Spleen (tissue), 11 donors: ENCODE measurements at regions not wholly inside any gene's neighbourhood (a gene's known extent, or its start where the extent isn't known, plus 50 kb on each side); places are given as distances from the start of the nearest gene placed in this dataset.

Experiments used
- DNase-seq: peaks from one replicate; pipeline ENCODE4 v3.0.0-alpha.2; 2020
- H3K27ac ChIP-seq, 8 donors: fragments of 200-600 bp; sonication (generic) in 7 of 8; 1 replicate in 4 of 8; 2 replicates in 4 of 8; pipeline versions ENCODE4 v1.5.0 to v1.8.0; 2016 to 2021; ENCODE audit warnings: inconsistent platforms in 4 of 8, mild to moderate bottlenecking in 4 of 8, moderate library complexity in 1 of 8
- H3K27me3 ChIP-seq, 7 donors: fragments of 200-600 bp; sonication (generic) in 6 of 7; replicated peaks in 1 of 7; 1 replicate in 4 of 7; 2 replicates in 3 of 7; pipeline versions ENCODE4 v1.5.0 to v1.8.0; 2016 to 2021; ENCODE audit warnings: inconsistent platforms in 3 of 7, mild to moderate bottlenecking in 1 of 7
- H3K36me3 ChIP-seq, 6 donors: fragments of 200-600 bp; sonication (generic) in 5 of 6; 1 replicate in 4 of 6; 2 replicates in 2 of 6; pipeline versions ENCODE4 v1.5.0 to v1.8.0; 2016 to 2021; ENCODE audit warnings: inconsistent platforms in 2 of 6
- H3K4me1 ChIP-seq, 6 donors: fragments of 200-600 bp; sonication (generic) in 5 of 6; 1 replicate in 3 of 6; 2 replicates in 3 of 6; pipeline versions ENCODE4 v1.5.0 to v1.8.0; 2016 to 2021; ENCODE audit warnings: inconsistent platforms in 3 of 6
- H3K4me3 ChIP-seq, 8 donors: fragments of 200-600 bp; sonication (generic) in 7 of 8; 1 replicate in 4 of 8; 2 replicates in 4 of 8; pipeline versions ENCODE4 v1.5.0 to v1.8.0; 2016 to 2021; ENCODE audit warnings: inconsistent platforms in 4 of 8, mild to moderate bottlenecking in 4 of 8, moderate library complexity in 2 of 8
- H3K9me3 ChIP-seq, 8 donors: fragments of 200-600 bp; sonication (generic) in 7 of 8; 1 replicate in 4 of 8; 2 replicates in 4 of 8; pipeline versions ENCODE4 v1.5.0 to v1.8.0; 2016 to 2021; ENCODE audit warnings: inconsistent platforms in 4 of 8
- CTCF ChIP-seq, 11 experiments: fragments of 200-600 bp in 7 of 11; fragments of 450-650 bp in 4 of 11; sonication (generic) in 4 of 11; IDR thresholded peaks in 8 of 11; conservative IDR thresholded peaks in 3 of 11; 1 replicate in 7 of 11; 2 replicates in 4 of 11; pipeline versions ENCODE4 v1.4.0 to v1.8.0; 2016 to 2021; ENCODE audit warnings: antibody characterized with exemption in 11 of 11, inconsistent platforms in 4 of 11, mild to moderate bottlenecking in 1 of 11
- POLR2A ChIP-seq, 3 donors: fragments of 450-650 bp; IDR thresholded peaks; one replicate each; pipeline ENCODE4 v1.5.1; 2017; ENCODE audit warnings: antibody characterized with exemption in 3 of 3, mild to moderate bottlenecking in 1 of 3
- POLR2AphosphoS5 ChIP-seq, 3 donors: sonication (generic); formaldehyde crosslinking; IDR thresholded peaks; one replicate each; pipeline ENCODE4 v1.5.1; 2017; ENCODE audit warnings: antibody characterized with exemption in 3 of 3
- WGBS, 5 donors: extraction: QIAGEN DNeasy Blood & Tissue Kit in 3 of 5; methylation state at CpG; one replicate each; pipeline versions ENCODE4 v1.1.5 to v1.1.7; 2013 to 2018; 5-methylcytosine and 5-hydroxymethylcytosine counted together
- intact Hi-C: fragments of 100-400 bp; cut with DNase I; formaldehyde crosslinking; loops from one replicate; pipeline ENCODE4 v1.15.0; 2023; ENCODE audit warnings: low total_unique reads
- donor health status: healthy with polysubstance abuse.
- donor health status: DM: no; HTN: no; CAD: no; lungs with moderate emphysema.
- donor health status: DM: no; HTN: no; CAD: no.
- donor health status: Bipolar disorder and iron deficiency.
- donor health status: healthy.
- donor health status: DM: no; HTN: no; CAD: no.
- donor health status: DM: yes; HTN: yes; CAD: no.

- no peaks in the 10 kb centered on the region for H3K9me3 ChIP-seq
- no peak overlapping the region for H3K27ac ChIP-seq
- H3K36me3 ChIP-seq = no peaks in the 10 kb centered on the region
- intact Hi-C loops = no loop called here
- peaks cover 0 to 13% (median 9%) of the 10 kb centered on the region in 6 donors for H3K4me1 ChIP-seq
- H3K27me3 ChIP-seq = no peaks in the 10 kb centered on the region
- no peak for TF ChIP-seq POLR2AphosphoS5 (IDR thresholded peaks at IDR 0.05)
- no peak for TF ChIP-seq POLR2A (IDR thresholded peaks at IDR 0.05)
- TF ChIP-seq CTCF (IDR thresholded peaks at IDR 0.05 in 8 of 11, conservative IDR thresholded peaks at IDR 0.05 in 3 of 11) = no peak
- WGBS, 5 donors = 91 to 100% (median 95%) methylated on average over 1 of the region's 1 CpG
- no peak overlapping the region for H3K4me3 ChIP-seq
- no peak for DNase-seq
Observed at GRCh38 chr2:176477336-176477735, 208.1 kb downstream of the MTX2 start.

- intact Hi-C loops = no loop called here
- Histone ChIP-seq H3K4me1 (peaks cover 0 to 4% (median 0%) of the 10 kb centered on the region in 6 donors), H3K27me3 (no peaks in the 10 kb centered on the region), H3K9me3 (no peaks in the 10 kb centered on the region), H3K27ac (no peak overlapping the region), H3K36me3 (no peaks in the 10 kb centered on the region), H3K4me3 (no peak overlapping the region)
- DNase-seq = no peak
- TF ChIP-seq POLR2AphosphoS5 (IDR thresholded peaks at IDR 0.05) (no peak), POLR2A (IDR thresholded peaks at IDR 0.05) (no peak), CTCF (IDR thresholded peaks at IDR 0.05 in 8 of 11, conservative IDR thresholded peaks at IDR 0.05 in 3 of 11) (no peak)
- WGBS, 5 donors = 82 to 100% (median 90%) methylated on average over 1 of the region's 1 CpG
Observed at GRCh38 chr2:176479961-176480360, 210.7 kb downstream of the MTX2 start.

GRCh38 chr2:176482107-176482506, 212.9 kb downstream of the MTX2 start:
- no peak overlapping the region for H3K4me3 ChIP-seq
- WGBS, 5 donors = 69 to 91% (median 81%) methylated on average over 3 of the region's 3 CpGs
- intact Hi-C loops = no loop called here
- H3K27ac ChIP-seq = no peak overlapping the region
- H3K4me1 ChIP-seq = peaks cover 0 to 4% (median 0%) of the 10 kb centered on the region in 6 donors
- H3K27me3 ChIP-seq = no peaks in the 10 kb centered on the region
- no peaks in the 10 kb centered on the region for H3K36me3 ChIP-seq
- H3K9me3 ChIP-seq = no peaks in the 10 kb centered on the region
- no peak for DNase-seq
- no peak for TF ChIP-seq POLR2A (IDR thresholded peaks at IDR 0.05)
- TF ChIP-seq CTCF (IDR thresholded peaks at IDR 0.05 in 8 of 11, conservative IDR thresholded peaks at IDR 0.05 in 3 of 11) = no peak
- TF ChIP-seq POLR2AphosphoS5 (IDR thresholded peaks at IDR 0.05) = no peak

GRCh38 chr2:176483476-176483875, 214.2 kb downstream of the MTX2 start:
- TF ChIP-seq POLR2A (IDR thresholded peaks at IDR 0.05) (no peak), CTCF (IDR thresholded peaks at IDR 0.05 in 8 of 11, conservative IDR thresholded peaks at IDR 0.05 in 3 of 11) (no peak), POLR2AphosphoS5 (IDR thresholded peaks at IDR 0.05) (no peak)
- 49 to 64% (median 59%) methylated on average over 7 of the region's 7 CpGs for WGBS, 5 donors
- Histone ChIP-seq H3K27me3 (peaks cover 0 to 4% (median 0%) of the 10 kb centered on the region in 7 donors), H3K9me3 (no peaks in the 10 kb centered on the region), H3K4me1 (peaks cover 0 to 4% (median 0%) of the 10 kb centered on the region in 6 donors), H3K4me3 (no peak overlapping the region), H3K27ac (no peak overlapping the region), H3K36me3 (no peaks in the 10 kb centered on the region)
- no peak for DNase-seq
- intact Hi-C loops = no loop called here
